MM.1S (cell line): ENCODE measurements at regions not wholly inside any gene's neighbourhood (a gene's known extent, or its start where the extent isn't known, plus 50 kb on each side); places are given as distances from the start of the nearest gene placed in this dataset.

Experiments
- DNase-seq: peaks from one replicate; pipeline ENCODE4 v3.0.0-alpha.2; 2015
- H2AFZ ChIP-seq: fragments of 300-600 bp; sonication (generic); 2 replicates; pipeline ENCODE4 v1.6.0; 2016; ENCODE audit warnings: antibody characterized with exemption, low read length
- H3F3A ChIP-seq: fragments of 300-600 bp; sonication (generic); 2 replicates; pipeline ENCODE4 v1.6.1; 2016; ENCODE audit warnings: mild to moderate bottlenecking, antibody characterized with exemption, low read length, moderate library complexity, mixed read lengths; ENCODE audit not compliant: insufficient read depth
- H3K27ac ChIP-seq: fragments of 300-600 bp; sonication (generic); 2 replicates; pipeline ENCODE4 v1.5.1; 2016; ENCODE audit warnings: mild to moderate bottlenecking, low read length
- H3K27me3 ChIP-seq: fragments of 300-600 bp; sonication (generic); replicated peaks from 2 replicates; pipeline ENCODE4 v1.6.0; 2016; ENCODE audit warnings: low read length; ENCODE audit not compliant: insufficient read depth
- H3K36me3 ChIP-seq: fragments of 300-600 bp; sonication (generic); replicated peaks from 2 replicates; pipeline ENCODE4 v1.6.1; 2016; ENCODE audit warnings: mild to moderate bottlenecking, low read length, mixed read lengths; ENCODE audit not compliant: insufficient read depth
- H3K4me1 ChIP-seq: fragments of 300-600 bp; sonication (generic); 2 replicates; pipeline ENCODE4 v1.6.1; 2016; ENCODE audit warnings: low read length, mixed read lengths
- H3K4me2 ChIP-seq: fragments of 300-600 bp; sonication (generic); 2 replicates; pipeline ENCODE4 v1.6.0; 2016; ENCODE audit warnings: low read depth, low read length
- H3K4me3 ChIP-seq: fragments of 300-600 bp; sonication (generic); 2 replicates; pipeline ENCODE4 v1.5.1; 2016; ENCODE audit warnings: low read length, mixed read lengths
- H3K79me2 ChIP-seq: fragments of 300-600 bp; sonication (generic); 2 replicates; pipeline ENCODE4 v1.6.1; 2016; ENCODE audit warnings: mixed run types, low read length, mixed read lengths
- H3K9ac ChIP-seq: fragments of 300-600 bp; sonication (generic); 2 replicates; pipeline ENCODE4 v1.6.1; 2016; ENCODE audit warnings: low read length, mixed read lengths
- H3K9me2 ChIP-seq: fragments of 300-600 bp; sonication (generic); replicated peaks from 2 replicates; pipeline ENCODE4 v1.6.1; 2016; ENCODE audit warnings: mild to moderate bottlenecking, low read length, mixed read lengths; ENCODE audit not compliant: insufficient read depth
- H3K9me3 ChIP-seq: fragments of 300-600 bp; sonication (generic); replicated peaks from 2 replicates; pipeline ENCODE4 v1.6.1; 2016; ENCODE audit warnings: mild to moderate bottlenecking, low read length, mixed read lengths; ENCODE audit not compliant: insufficient read depth
- H4K20me1 ChIP-seq: fragments of 300-600 bp; sonication (generic); 2 replicates; pipeline ENCODE4 v1.6.1; 2016; ENCODE audit warnings: mild to moderate bottlenecking, low read length, moderate library complexity, mixed read lengths; ENCODE audit not compliant: insufficient read depth
- EZH2 ChIP-seq: fragments of 300-600 bp; sonication (generic); optimal IDR thresholded peaks from 2 replicates; pipeline ENCODE3; 2017; ENCODE audit warnings: low read depth, mild to moderate bottlenecking, antibody characterized with exemption, low read length, mixed read lengths
- EZH2phosphoT487 ChIP-seq: fragments of 300-600 bp; sonication (generic); IDR thresholded peaks from 2 replicates; pipeline ENCODE4 v1.6.1; 2018; ENCODE audit warnings: antibody characterized with exemption, low read length
- TF ChIP-seq, protein P1 (sequence below): fragments of 300-600 bp; sonication (generic); IDR thresholded peaks from 2 replicates; pipeline ENCODE4 v1.5.1; 2016; ENCODE audit warnings: antibody characterized with exemption, low read length, mixed read lengths

DNA sequence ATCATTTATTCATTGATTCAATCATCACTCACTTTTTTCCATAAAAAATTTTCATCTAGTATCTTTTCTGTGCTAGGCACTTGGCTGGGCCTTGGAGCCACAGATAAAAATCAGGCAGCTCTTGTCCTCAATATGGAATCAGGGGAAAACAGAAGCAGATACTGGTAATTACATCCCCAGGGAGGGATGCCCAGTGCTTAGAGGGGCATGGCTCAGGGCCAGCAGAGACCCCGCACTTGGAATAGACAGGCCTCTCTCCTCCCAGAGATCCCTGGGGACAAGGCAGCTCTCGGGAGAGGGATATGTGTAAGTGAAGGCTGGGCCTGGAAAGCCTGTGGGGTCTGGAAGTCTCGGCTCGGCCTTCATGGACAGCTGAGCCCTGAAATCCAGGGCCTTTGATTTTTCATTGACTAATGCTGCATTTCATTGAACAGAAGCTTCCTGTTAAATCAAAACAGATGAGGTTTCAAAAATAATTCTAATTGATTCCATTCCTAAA lies 180.4 kb downstream of the FOXD2 start:
- no peak overlapping the region for H3K27ac ChIP-seq
- no peaks in the 10 kb centered on the region for H3K9me2 ChIP-seq
- H3F3A ChIP-seq: no peaks in the 10 kb centered on the region
- no peak overlapping the region for H3K9ac ChIP-seq
- no peaks in the 10 kb centered on the region for H3K79me2 ChIP-seq
- H3K4me2 ChIP-seq: no peak overlapping the region
- TF ChIP-seq EZH2 (no peak), EZH2phosphoT487 (no peak)
- no peaks in the 10 kb centered on the region for H3K27me3 ChIP-seq
- no peak for DNase-seq
- no peaks in the 10 kb centered on the region for H3K9me3 ChIP-seq
- H2AFZ ChIP-seq: no peak overlapping the region
- no peaks in the 10 kb centered on the region for H4K20me1 ChIP-seq
- H3K4me3 ChIP-seq: no peak overlapping the region
- no peaks in the 10 kb centered on the region for H3K4me1 ChIP-seq
- H3K36me3 ChIP-seq: no peaks in the 10 kb centered on the region

DNA sequence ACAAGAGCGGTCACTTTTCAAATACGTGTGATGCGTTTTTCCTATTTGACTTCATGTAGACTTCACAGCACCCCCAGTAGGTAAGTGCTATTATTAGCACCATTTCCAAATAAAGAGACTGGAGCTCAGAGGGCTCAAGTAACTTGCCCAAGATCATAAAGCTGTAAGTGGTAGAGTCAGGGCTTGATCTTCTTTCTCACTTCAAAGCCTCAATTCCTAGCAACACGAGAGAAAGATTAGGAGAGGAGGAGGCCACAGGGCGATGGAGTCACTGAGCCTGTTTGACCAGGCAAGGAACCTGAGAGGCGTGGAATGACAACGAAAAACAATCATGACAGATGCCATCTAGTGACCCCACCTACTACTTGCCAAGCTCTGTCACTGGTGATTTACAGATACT lies 181.0 kb downstream of the FOXD2 start:
- Histone ChIP-seq H3K9me3 (no peaks in the 10 kb centered on the region), H3K79me2 (no peaks in the 10 kb centered on the region), H3K36me3 (no peaks in the 10 kb centered on the region), H2AFZ (no peak overlapping the region), H3K4me1 (no peaks in the 10 kb centered on the region), H3K9ac (no peak overlapping the region), H3K27ac (no peak overlapping the region), H3K4me3 (no peak overlapping the region), H3K27me3 (no peaks in the 10 kb centered on the region), H3K4me2 (no peak overlapping the region), H3F3A (no peaks in the 10 kb centered on the region), H4K20me1 (no peaks in the 10 kb centered on the region), H3K9me2 (no peaks in the 10 kb centered on the region)
- DNase-seq: no peak
- TF ChIP-seq, protein P1, sequence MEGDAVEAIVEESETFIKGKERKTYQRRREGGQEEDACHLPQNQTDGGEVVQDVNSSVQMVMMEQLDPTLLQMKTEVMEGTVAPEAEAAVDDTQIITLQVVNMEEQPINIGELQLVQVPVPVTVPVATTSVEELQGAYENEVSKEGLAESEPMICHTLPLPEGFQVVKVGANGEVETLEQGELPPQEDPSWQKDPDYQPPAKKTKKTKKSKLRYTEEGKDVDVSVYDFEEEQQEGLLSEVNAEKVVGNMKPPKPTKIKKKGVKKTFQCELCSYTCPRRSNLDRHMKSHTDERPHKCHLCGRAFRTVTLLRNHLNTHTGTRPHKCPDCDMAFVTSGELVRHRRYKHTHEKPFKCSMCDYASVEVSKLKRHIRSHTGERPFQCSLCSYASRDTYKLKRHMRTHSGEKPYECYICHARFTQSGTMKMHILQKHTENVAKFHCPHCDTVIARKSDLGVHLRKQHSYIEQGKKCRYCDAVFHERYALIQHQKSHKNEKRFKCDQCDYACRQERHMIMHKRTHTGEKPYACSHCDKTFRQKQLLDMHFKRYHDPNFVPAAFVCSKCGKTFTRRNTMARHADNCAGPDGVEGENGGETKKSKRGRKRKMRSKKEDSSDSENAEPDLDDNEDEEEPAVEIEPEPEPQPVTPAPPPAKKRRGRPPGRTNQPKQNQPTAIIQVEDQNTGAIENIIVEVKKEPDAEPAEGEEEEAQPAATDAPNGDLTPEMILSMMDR: no peak
- no peak for TF ChIP-seq EZH2phosphoT487
- TF ChIP-seq EZH2: no peak

GRCh38 chr1:47621483-47621882 lies 183.6 kb downstream of the FOXD2 start:
- no peak overlapping the region for H2AFZ ChIP-seq
- H4K20me1 ChIP-seq: no peaks in the 10 kb centered on the region
- H3K4me2 ChIP-seq: no peak overlapping the region
- H3K4me3 ChIP-seq: no peak overlapping the region
- no peaks in the 10 kb centered on the region for H3K9me3 ChIP-seq
- no peaks in the 10 kb centered on the region for H3K9me2 ChIP-seq
- H3F3A ChIP-seq: no peaks in the 10 kb centered on the region
- no peak for DNase-seq
- no peaks in the 10 kb centered on the region for H3K4me1 ChIP-seq
- no peak overlapping the region for H3K9ac ChIP-seq
- H3K36me3 ChIP-seq: no peaks in the 10 kb centered on the region
- no peaks in the 10 kb centered on the region for H3K79me2 ChIP-seq
- TF ChIP-seq EZH2phosphoT487 (no peak), EZH2 (no peak)
- TF ChIP-seq, protein P1: no peak
- no peak overlapping the region for H3K27ac ChIP-seq
- no peaks in the 10 kb centered on the region for H3K27me3 ChIP-seq

GRCh38 chr1:47621977-47622376 lies 184.1 kb downstream of the FOXD2 start:
- no peak overlapping the region for H2AFZ ChIP-seq
- H3K27me3 ChIP-seq: no peaks in the 10 kb centered on the region
- H4K20me1 ChIP-seq: no peaks in the 10 kb centered on the region
- H3F3A ChIP-seq: no peaks in the 10 kb centered on the region
- H3K4me3 ChIP-seq: no peak overlapping the region
- no peak overlapping the region for H3K27ac ChIP-seq
- H3K9me3 ChIP-seq: no peaks in the 10 kb centered on the region
- H3K36me3 ChIP-seq: no peaks in the 10 kb centered on the region
- no peak for TF ChIP-seq EZH2phosphoT487
- TF ChIP-seq, protein P1: no peak
- no peak for TF ChIP-seq EZH2
- no peaks in the 10 kb centered on the region for H3K79me2 ChIP-seq
- DNase-seq: no peak
- no peaks in the 10 kb centered on the region for H3K9me2 ChIP-seq
- no peak overlapping the region for H3K4me2 ChIP-seq
- no peak overlapping the region for H3K9ac ChIP-seq
- no peaks in the 10 kb centered on the region for H3K4me1 ChIP-seq
